Esophagus muscularis mucosa (tissue), 3 donors: ENCODE measurements at regions not wholly inside any gene's neighbourhood (a gene's known extent, or its start where the extent isn't known, plus 50 kb on each side); places are given as distances from the start of the nearest gene placed in this dataset.

Source experiments
- CTCF ChIP-seq, 3 experiments: fragments of 200-600 bp in 2 of 3; fragments of 450-650 bp in 1 of 3; sonication (generic) in 2 of 3; IDR thresholded peaks; one replicate each; pipeline ENCODE4 v1.5.1; 2017 to 2019; ENCODE audit warnings: antibody characterized with exemption in 3 of 3, mild to moderate bottlenecking in 2 of 3, moderate library complexity in 1 of 3
- POLR2A ChIP-seq: fragments of 450-650 bp; IDR thresholded peaks from one replicate; pipeline ENCODE4 v1.6.1; 2017; ENCODE audit warnings: antibody characterized with exemption, moderate library complexity, mild to moderate bottlenecking, low read depth
- POLR2AphosphoS5 ChIP-seq, 2 donors: sonication (generic); formaldehyde crosslinking; IDR thresholded peaks; one replicate each; pipeline ENCODE4 v1.6.1; 2017; ENCODE audit warnings: antibody characterized with exemption in 2 of 2

- TF ChIP-seq CTCF (IDR thresholded peaks at IDR 0.05) (no peak), POLR2A (no peak), POLR2AphosphoS5 (IDR thresholded peaks at IDR 0.05) (no peak)
Observed at GRCh38 chr4:157961229-157961990, 211.4 kb downstream of the GASK1B start.
